ENCODE measurements at regions not wholly inside any gene's neighbourhood (a gene's known extent, or its start where the extent isn't known, plus 50 kb on each side); places are given as distances from the start of the nearest gene placed in this dataset.

DNA sequence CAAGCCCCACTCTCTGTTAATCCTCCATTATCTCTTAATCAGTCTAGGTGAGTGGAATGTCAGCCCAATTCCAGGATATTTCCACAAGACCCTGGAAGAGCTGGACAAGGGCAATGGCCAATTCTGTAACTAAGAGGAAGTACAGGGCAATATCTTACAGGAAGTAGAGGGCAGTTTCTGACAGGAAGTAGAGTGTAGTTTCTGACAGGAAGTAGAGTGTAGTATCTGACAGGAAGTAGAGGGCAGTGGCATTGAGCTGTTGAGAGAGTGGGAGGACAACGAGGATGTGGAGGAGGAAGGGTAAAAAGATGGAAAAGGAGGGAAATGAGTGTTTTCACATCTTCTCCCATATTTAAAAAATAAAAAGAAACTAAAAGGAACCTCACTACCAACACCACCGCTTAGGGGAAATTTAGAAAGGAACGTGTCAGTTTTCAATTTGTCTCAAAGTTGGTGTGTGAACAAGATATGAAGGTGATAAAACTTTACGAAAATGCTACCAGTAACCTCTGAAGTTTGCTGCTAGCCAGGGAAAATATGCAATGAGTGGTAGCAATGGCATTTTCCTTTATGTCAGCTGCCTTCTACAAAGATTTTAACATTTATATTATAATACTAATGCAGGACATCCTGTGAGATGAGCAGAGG is 430.9 kb upstream of the HNRNPA3 start:
- H3K4me3 ChIP-seq (ENCODE audit: insufficient read depth, low read length): no peak overlapping the region
- no peak for TF ChIP-seq CTCF (IDR thresholded peaks at IDR 0.05; ENCODE audit: extremely low read depth, low read depth, low read length)

DNA sequence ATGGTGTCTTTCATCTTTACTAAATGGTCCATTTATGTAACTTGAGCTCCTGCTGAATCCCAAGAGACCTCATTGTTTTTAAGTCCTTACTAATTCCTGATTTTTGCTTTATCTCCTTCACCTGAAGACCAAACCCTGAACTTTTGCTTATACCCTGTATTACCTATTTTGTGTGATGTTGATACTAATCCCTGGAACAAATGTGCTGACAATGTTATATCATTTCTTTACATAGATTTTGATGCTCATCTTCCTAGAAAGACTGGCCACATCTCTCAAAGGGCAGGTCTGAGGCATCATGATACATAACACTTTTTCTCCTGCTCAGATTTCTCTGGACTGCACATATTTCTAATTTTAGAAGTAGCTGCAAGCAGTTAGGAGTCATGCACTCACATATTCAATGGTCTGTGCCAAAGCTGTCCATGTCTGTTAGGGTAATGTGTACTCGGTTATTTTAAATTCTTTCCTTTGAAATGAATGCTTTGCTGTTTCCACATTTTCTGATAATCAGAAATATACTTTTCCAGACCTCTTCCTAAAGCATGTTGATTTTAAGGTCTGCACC is 427.9 kb upstream of the HNRNPA3 start:
- Histone ChIP-seq H2AFZ (ENCODE audit: low read length) (no peak overlapping the region), H3K9me3 (ENCODE audit: low read depth, low read length) (no peaks in the 10 kb centered on the region), H3K27me3 (ENCODE audit: insufficient read depth, low read length) (no peaks in the 10 kb centered on the region), H4K20me1 (ENCODE audit: insufficient read depth, low read length) (no peaks in the 10 kb centered on the region), H3K4me3 (ENCODE audit: insufficient read depth, low read length) (no peak overlapping the region), H3K79me2 (ENCODE audit: insufficient read depth, low read length) (no peaks in the 10 kb centered on the region), H3K36me3 (ENCODE audit: insufficient read depth, low read length) (no peaks in the 10 kb centered on the region), H3K4me1 (ENCODE audit: insufficient read depth, low read length) (no peaks in the 10 kb centered on the region), H3K27ac (ENCODE audit: low read depth, low read length) (no peak overlapping the region), H3K4me2 (ENCODE audit: insufficient read depth, low read length) (no peak overlapping the region)
- TF ChIP-seq CTCF (IDR thresholded peaks at IDR 0.05; ENCODE audit: extremely low read depth, low read depth, low read length): no peak
- DNase-seq (ENCODE audit: insufficient read length, low spot score, missing footprints): no peak

More for the DNA sequence above, 430.9 kb upstream of the HNRNPA3 start:
- no peak overlapping the region for H2AFZ ChIP-seq (ENCODE audit: low read length)
- H3K27ac ChIP-seq (ENCODE audit: low read depth, low read length): no peak overlapping the region
- no peak overlapping the region for H3K4me2 ChIP-seq (ENCODE audit: insufficient read depth, low read length)
- H3K36me3 ChIP-seq (ENCODE audit: insufficient read depth, low read length): no peaks in the 10 kb centered on the region
- no peaks in the 10 kb centered on the region for H3K79me2 ChIP-seq (ENCODE audit: insufficient read depth, low read length)
- H3K4me1 ChIP-seq (ENCODE audit: insufficient read depth, low read length): no peaks in the 10 kb centered on the region
- H3K27me3 ChIP-seq (ENCODE audit: insufficient read depth, low read length): no peaks in the 10 kb centered on the region
- H3K9me3 ChIP-seq (ENCODE audit: low read depth, low read length): no peaks in the 10 kb centered on the region
- H4K20me1 ChIP-seq (ENCODE audit: insufficient read depth, low read length): no peaks in the 10 kb centered on the region
- no peak for DNase-seq (ENCODE audit: insufficient read length, low spot score, missing footprints)

DNA sequence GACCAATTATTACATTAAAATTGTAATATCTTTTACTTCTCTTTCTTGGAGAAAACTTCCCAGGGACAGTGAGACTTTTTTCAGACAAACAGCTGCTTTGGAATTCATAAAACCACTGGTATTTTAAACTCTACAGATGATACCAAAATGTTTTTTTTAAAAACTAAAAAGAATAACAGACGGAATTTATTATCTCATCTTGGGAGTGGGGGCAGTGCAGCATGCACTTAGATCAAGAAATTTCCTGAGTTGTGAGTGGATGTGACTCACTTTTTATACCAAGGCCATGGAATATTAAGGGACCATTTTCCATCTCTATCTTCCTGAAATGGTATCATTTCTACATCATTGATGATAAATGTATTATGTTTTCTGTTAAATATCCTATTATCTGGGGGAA is 422.8 kb upstream of the HNRNPA3 start:
- no peaks in the 10 kb centered on the region for H3K9me3 ChIP-seq (ENCODE audit: low read depth, low read length)
- no peak overlapping the region for H3K4me2 ChIP-seq (ENCODE audit: insufficient read depth, low read length)
- no peak for DNase-seq (ENCODE audit: insufficient read length, low spot score, missing footprints)
- H4K20me1 ChIP-seq (ENCODE audit: insufficient read depth, low read length): no peaks in the 10 kb centered on the region
- no peaks in the 10 kb centered on the region for H3K36me3 ChIP-seq (ENCODE audit: insufficient read depth, low read length)
- H3K27ac ChIP-seq (ENCODE audit: low read depth, low read length): no peak overlapping the region
- H3K4me3 ChIP-seq (ENCODE audit: insufficient read depth, low read length): no peak overlapping the region
- H3K4me1 ChIP-seq (ENCODE audit: insufficient read depth, low read length): no peaks in the 10 kb centered on the region
- no peak overlapping the region for H2AFZ ChIP-seq (ENCODE audit: low read length)
- H3K79me2 ChIP-seq (ENCODE audit: insufficient read depth, low read length): no peaks in the 10 kb centered on the region
- TF ChIP-seq CTCF (IDR thresholded peaks at IDR 0.05; ENCODE audit: extremely low read depth, low read depth, low read length): no peak
- no peaks in the 10 kb centered on the region for H3K27me3 ChIP-seq (ENCODE audit: insufficient read depth, low read length)

DNA sequence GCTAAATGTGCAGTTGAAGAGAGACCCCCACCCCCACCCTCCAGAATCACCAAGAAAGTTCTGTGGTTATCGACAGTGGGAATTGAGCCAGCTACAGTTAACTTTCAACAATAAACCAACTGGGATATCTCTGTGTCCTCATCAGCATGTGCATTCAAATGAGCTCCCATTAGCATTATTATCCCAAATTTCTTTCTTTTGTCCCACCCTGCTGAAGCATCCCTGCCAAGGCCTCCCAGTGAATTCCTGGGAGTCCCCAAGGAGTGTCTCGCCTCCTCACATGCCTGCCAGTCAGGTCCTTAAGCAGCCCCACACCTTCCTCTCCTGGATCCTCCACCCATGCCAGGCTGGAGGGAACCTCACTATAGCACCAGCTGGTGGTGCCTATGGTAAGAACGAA is 422.1 kb upstream of the HNRNPA3 start:
- Histone ChIP-seq H3K36me3 (ENCODE audit: insufficient read depth, low read length) (no peaks in the 10 kb centered on the region), H3K4me3 (ENCODE audit: insufficient read depth, low read length) (no peak overlapping the region), H3K4me2 (ENCODE audit: insufficient read depth, low read length) (no peak overlapping the region), H3K79me2 (ENCODE audit: insufficient read depth, low read length) (no peaks in the 10 kb centered on the region), H3K27ac (ENCODE audit: low read depth, low read length) (no peak overlapping the region), H3K27me3 (ENCODE audit: insufficient read depth, low read length) (no peaks in the 10 kb centered on the region), H4K20me1 (ENCODE audit: insufficient read depth, low read length) (no peaks in the 10 kb centered on the region), H2AFZ (ENCODE audit: low read length) (no peak overlapping the region), H3K4me1 (ENCODE audit: insufficient read depth, low read length) (no peaks in the 10 kb centered on the region), H3K9me3 (ENCODE audit: low read depth, low read length) (no peaks in the 10 kb centered on the region)
- TF ChIP-seq CTCF (IDR thresholded peaks at IDR 0.05; ENCODE audit: extremely low read depth, low read depth, low read length): no peak
- DNase-seq (ENCODE audit: insufficient read length, low spot score, missing footprints): no peak
